ENCODE measurements at regions not wholly inside any gene's neighbourhood (a gene's known extent, or its start where the extent isn't known, plus 50 kb on each side); places are given as distances from the start of the nearest gene placed in this dataset.

- no peak for TF ChIP-seq POLR2AphosphoS5 (IDR thresholded peaks at IDR 0.05; ENCODE audit: insufficient read depth in 1 of 2, low read depth in 1 of 2)
- TF ChIP-seq, protein P1, sequence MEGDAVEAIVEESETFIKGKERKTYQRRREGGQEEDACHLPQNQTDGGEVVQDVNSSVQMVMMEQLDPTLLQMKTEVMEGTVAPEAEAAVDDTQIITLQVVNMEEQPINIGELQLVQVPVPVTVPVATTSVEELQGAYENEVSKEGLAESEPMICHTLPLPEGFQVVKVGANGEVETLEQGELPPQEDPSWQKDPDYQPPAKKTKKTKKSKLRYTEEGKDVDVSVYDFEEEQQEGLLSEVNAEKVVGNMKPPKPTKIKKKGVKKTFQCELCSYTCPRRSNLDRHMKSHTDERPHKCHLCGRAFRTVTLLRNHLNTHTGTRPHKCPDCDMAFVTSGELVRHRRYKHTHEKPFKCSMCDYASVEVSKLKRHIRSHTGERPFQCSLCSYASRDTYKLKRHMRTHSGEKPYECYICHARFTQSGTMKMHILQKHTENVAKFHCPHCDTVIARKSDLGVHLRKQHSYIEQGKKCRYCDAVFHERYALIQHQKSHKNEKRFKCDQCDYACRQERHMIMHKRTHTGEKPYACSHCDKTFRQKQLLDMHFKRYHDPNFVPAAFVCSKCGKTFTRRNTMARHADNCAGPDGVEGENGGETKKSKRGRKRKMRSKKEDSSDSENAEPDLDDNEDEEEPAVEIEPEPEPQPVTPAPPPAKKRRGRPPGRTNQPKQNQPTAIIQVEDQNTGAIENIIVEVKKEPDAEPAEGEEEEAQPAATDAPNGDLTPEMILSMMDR (IDR thresholded peaks at IDR 0.05), result no peak
- TF ChIP-seq POLR2A (IDR thresholded peaks at IDR 0.05), result no peak
These were observed 169.2 kb upstream of the HMGA2 start for GRCh38 chr12:65655074-65655493.

Measured in vagina (tissue), 2 donors.